ENCODE measurements at regions not wholly inside any gene's neighbourhood (a gene's known extent, or its start where the extent isn't known, plus 50 kb on each side); places are given as distances from the start of the nearest gene placed in this dataset.

DNA sequence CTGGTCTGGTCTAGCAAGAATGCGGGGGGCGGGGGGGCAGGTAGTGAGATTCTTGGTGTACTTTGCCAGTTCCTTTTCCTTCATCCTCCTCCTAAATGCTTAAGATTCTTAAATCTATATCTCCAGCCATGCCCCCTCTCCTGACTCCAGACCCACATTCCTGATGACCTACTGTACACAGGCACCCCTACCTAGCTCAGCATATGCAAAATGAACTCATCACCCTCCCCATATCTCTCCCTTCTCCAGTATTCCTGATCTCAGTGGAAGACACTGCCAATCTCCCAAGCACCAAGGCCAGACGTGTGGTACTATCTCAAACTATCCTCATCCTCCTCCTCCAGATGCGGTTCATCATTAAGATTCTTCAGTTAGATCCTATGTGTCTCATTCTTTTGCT lies 215.8 kb downstream of the SPTSSA start:
- no peak for DNase-seq (ENCODE audit: low read depth, low spot score)

DNA sequence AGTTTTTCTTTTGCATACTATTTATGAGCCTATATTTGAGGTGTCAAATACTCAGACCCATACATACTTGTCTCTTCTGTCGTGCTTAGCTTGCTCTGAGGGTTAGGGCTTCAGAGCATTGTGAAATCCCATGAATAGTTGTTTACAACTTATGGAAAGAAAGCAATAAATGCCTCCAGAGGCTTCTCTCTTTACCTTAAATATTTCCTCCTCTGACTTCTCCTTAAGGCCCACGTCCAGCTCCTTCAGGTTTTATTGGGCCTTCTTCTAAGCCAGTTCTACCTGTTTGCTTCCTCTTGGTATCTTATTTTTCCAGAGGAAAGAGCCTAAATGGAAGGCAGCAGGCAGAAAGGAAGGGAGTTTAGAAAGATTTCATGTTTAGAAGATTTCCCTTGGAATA lies 218.6 kb downstream of the SPTSSA start:
- DNase-seq (ENCODE audit: low read depth, low spot score), result no peak

DNA sequence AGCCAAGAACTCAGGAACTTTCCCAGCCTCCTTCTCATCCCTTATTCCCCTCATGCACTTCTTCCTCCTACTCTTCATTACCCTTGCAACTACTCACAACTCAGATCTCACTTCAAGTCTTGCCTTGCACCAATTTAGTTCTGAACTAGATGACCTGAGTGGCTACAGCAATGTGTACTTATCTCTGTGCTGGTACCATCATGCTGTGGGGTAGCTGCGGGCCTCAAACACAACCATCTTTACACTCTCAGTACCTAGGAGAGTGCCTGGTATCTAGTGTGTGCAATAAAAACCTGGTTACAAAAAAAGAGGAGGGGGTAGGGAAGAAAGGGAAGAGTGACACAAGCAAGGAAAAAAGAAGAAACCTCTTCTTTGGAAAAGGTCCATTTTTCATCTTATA lies 219.0 kb downstream of the SPTSSA start:
- no peak for DNase-seq (ENCODE audit: low read depth, low spot score)

DNA sequence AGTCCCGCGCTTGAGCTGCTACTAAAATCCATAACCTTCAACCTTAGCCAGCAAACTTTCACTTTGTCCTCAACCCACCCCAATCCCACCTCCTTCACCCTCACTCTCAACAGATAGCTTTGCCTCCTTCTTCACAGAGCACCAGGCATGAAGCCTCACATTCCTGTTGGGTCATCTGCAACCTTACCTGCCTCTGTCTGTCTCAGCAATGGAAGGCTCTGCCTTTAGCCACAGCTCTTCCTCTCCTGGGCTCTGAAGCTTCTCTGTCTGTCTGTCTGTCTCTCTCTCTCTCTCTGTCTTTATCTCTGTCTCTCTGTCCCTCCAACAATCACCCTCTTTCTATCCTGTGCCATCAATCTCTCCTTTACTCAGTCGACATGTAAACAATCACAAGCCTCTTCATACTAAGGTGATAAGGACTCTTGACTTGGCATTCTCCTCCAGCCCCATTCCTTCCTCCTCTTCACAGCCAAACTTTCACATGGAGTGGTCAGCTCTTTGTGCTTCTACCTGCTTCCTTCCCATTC lies 220.8 kb downstream of the SPTSSA start:
- no peak for DNase-seq (ENCODE audit: low read depth, low spot score)

DNA sequence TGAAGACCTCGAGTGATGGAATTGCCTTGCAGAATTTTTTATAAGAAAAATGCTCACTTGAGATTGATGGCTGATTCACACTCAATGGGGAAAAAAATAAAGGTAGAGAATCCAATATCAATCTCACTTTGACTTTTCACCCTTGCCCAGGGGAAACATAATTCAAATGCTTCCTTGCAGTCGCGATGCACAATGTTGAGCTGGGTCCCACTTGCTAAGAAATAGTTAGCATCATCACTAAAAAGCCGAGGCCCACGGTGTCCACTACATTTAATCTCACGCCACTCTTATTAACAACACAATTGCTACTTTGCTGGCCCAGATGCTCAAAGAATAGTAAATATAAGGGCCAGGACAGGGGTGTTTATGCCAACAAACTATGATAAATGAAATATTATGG lies 223.4 kb downstream of the SPTSSA start:
- DNase-seq (ENCODE audit: low read depth, low spot score), result no peak

DNA sequence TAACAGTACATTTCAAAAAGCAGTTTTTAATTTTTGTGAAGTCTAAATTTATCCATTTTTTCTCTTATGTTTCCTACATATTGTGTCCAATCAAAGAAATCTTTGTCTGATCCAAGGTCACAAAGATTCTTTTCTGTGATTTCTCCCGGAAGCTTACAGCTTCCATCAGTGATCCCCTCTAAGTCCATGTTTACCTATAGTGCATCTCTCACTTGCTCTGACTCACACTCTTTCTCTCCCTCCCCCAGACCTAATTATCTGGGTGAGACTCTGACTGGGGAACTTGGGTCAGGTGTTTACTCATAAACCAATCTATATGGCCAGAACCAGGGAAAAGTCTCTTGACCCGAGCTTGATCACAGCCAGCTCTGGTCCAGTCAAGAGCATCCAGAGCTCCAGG lies 224.4 kb downstream of the SPTSSA start:
- no peak for DNase-seq (ENCODE audit: low read depth, low spot score)

DNA sequence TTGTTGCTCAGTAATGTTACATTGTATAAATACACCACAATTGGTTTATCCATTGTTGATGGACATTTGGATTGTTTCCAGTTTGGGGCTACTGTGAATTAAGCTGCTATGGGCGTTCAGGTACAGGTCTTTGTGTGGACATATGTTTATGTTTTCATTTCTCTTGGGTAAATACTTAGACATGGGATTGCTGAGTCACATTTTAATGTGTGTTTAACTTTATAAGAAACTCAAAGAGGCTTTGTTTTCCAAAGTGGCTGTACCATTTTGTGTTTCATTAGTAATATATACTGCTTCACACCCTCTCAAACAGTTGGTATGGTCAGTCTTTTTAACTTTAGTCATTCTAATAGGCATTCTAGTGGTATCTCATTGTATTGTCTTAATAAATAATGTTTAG lies 225.0 kb downstream of the SPTSSA start:
- no peak for DNase-seq (ENCODE audit: low read depth, low spot score)

DNA sequence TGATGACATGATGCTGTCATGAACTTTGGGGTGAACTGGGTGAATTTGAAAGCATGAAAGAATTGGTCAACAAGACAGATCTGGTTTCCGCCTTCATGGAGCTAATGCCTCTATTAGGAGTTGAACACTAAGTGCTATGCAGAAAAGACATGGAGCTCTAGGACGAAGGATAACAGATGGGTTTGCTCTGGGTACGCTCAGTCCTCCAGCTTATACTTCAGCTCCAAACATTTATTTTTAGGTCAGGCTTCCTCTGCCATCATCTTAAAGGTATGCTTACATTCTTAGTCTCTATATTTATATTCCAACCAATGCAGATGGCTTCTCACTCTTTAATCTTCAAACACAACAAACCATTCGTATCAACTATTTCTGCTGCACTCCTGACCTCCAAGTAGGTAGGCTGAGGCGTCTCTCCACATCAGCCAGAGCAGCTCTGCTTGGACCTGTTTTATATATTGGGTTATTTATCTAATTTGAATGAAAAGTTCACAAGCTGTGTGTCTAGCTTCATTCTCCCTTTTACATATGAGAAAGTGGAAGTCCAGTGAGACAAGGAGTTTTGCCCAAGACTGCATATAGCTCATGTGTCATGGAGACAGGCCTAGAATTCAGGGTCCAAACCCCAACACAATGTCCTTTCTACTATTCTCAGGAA lies 226.3 kb downstream of the SPTSSA start:
- no peak for DNase-seq (ENCODE audit: low read depth, low spot score)

DNA sequence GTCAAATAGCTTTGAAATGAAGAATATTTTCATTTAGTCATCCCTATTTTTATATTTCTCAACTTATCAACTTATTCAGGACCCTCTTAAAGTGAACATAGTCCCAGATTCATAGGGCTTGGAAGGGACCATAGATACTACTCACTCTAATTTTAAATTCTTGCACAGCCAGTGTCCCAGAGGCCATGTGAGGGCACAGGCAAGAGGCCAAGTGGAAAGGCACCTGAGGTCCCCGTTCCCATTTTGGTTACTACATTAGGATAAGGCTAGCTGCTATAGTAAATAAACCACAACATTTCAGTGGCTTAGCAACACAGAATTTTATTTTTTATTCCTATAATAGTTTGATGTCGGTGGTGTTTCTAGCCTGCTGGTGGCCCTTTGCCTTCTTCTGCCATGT lies 227.8 kb downstream of the SPTSSA start:
- DNase-seq (ENCODE audit: low read depth, low spot score), result no peak

DNA sequence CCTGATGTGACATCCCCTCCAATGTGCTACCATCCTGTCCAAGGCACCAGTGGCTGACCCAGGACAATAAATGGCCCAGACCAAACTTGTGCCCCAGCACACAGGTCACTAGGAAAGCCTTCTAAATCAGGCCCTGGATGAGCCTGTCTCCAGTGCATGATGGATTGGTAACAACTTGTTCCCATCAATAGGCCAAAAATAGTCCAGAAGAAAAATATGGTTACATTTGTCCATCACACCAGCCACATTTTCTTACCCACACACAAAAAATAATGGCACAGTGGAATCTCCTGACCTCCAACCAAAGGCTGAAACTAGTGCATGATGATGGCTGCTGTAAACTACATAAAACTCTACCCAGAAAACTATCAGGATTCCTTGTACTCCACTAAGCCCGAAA lies 228.4 kb downstream of the SPTSSA start:
- no peak for DNase-seq (ENCODE audit: low read depth, low spot score)

DNA sequence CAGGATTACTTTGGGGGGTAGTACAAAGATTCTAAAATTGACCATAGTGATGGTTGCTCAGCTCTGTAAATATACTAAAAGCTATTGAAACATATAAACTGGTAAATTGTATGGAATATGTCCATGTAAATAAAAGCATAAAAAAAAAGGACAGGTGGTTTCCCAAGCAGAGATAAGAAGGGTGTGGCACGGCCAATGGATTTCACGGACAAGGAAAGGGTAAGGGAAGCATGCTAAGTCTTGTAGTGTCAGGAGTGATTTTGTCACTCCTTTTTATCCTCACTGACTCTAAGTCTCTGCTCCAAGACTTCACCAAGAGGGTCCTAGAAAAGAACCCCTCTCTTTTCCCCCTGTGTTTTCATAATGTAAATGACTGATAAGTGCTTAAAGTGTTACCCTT lies 229.2 kb downstream of the SPTSSA start:
- no peak for DNase-seq (ENCODE audit: low read depth, low spot score)

DNA sequence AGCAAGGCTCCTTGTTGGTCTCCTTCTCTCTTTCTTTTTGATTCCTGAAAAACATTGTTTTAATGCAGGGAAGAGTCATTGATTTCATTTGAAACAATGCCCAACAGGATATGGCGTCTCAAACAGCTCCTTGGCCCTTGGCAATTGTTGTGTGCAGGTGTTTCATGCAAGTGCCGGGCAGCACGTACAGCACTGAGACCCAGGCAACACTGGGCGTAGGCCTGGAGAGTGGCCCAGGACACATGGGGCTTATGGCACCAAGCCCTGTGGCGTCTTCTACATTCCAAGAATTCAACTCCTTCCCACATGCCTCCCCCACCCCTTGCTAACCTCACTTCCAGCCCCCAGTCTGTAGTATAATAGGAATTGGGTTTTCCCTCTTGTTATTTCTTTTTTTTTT lies 230.4 kb downstream of the SPTSSA start:
- no peak for DNase-seq (ENCODE audit: low read depth, low spot score)

DNA sequence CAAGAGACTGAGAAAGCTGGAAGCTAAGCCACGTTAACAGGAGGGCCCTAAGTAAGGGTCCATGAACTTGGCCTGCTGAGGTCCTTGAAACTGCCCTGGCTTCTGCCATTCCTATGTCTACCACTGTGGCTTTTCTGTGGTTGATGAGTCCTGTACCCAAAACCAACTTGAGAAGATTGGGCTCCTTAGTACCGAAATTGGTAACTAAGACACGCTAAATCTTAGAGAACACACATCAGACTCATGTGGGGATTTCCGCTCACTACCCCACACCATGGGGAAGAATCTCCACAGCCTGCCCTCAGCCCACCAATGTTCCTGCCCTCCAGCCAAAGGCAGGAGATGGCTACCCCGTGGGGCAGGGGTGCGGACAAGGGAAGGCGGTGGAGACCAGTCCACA lies 232.9 kb downstream of the SPTSSA start:
- no peak for DNase-seq (ENCODE audit: low read depth, low spot score)

DNA sequence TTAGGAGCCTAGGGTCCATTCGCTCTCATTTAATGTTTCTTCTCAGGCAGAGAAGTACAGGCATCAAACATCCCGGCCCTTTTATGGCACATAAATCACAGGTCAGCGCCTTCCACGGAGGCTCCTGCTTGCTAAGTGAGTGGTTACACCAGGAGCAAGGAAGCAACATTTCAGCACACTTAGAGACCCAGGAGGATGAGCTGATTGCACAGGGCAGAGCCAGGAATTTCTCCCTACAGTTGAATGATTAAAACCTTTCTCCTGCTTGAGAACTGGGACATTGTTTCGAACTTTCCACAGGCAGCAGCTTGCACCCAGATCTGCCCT lies 233.4 kb downstream of the SPTSSA start:
- no peak for DNase-seq (ENCODE audit: low read depth, low spot score)

DNA sequence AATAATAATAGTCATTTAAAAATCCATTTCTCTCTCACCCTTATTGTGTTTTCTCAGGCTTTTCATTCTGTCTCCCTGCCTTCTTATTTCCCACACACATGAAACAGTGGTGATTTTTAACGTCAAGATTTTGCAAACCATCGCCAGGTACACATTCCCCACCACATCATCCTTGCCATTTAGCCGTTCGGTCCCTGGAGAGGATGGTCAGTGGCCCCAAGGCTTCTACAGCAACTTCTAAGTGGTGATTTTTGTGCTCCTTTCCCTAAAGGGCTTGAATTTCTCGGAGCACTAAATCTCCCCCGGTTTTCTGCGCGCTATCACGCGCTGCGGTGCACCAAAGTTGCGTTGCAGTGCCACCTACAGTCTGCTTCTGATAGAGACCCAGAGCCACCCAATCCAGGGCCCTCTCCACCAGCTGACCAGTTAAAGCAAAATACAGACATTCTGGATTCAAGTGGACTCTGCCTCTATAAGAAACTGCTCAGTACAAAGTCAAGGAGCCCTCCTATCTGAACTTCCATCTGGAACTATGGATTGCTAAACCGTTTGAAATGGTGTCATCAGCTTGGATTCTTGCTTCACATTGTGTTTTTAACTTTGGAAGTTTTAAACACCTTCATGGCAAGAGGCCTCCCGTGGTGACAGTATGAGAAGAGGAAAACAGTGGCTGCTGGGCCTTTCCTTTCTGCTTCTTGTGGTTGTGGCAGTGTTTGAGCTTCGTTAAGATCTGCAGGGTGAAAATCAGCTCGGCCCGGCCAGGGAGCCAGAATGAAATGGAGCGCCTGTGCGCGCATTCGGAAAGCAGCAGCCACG lies 234.0 kb downstream of the SPTSSA start:
- no peak for DNase-seq (ENCODE audit: low read depth, low spot score)

DNA sequence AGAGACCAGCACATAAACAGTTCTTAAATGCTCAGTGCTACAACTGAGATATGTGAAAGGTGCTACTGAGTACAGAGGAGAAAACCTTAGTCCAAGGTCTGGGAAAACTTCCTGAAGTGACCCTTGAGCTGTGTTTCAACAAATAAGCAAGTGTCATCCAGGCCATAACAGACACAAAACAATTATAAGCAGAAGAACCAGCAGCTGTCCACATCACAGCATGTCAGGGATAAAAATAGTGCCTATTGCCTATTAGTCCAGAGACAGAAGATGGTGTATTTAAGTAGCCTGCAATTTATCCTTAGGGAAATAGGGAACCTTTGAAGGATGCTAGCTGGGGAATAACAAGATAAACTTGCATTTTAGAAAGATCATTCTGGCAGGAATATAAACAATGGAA lies 237.8 kb downstream of the SPTSSA start:
- DNase-seq (ENCODE audit: low read depth, low spot score), result no peak

DNA sequence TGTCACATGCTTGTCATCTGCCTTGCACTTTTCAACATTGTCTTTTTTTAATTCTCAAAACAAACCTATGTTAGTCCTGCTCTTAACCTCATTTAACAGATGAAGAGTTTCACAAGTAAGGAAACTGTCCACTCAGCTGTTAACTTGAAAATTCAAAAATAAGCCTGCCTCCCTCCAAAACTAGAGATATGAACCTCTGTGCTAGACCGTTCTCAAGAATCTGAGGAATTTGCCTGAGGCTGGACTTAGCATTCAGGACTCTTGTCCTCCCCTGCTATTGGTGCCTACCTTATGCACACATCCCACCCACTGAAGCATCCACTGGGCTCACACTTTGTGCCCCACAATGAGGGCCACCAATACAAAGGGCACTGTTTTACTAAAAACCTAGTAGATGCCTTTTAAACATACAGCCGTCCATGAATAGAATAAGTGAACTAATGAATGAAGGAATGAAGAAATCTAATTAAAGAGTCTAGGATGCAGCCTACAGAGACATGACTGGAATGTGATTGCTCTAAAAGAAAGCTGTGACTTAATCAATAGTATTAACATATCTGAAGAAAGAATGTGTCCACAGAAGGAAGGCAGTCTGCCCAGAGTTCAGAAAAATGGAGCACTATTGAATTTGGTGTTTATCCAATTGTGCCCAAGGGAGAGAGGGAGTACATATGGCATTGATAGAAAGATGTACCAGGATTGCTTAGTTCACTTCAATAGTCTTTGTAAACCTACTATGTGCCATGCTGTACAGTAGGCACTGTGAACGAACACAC lies 238.5 kb downstream of the SPTSSA start:
- DNase-seq (ENCODE audit: low read depth, low spot score), result no peak

DNA sequence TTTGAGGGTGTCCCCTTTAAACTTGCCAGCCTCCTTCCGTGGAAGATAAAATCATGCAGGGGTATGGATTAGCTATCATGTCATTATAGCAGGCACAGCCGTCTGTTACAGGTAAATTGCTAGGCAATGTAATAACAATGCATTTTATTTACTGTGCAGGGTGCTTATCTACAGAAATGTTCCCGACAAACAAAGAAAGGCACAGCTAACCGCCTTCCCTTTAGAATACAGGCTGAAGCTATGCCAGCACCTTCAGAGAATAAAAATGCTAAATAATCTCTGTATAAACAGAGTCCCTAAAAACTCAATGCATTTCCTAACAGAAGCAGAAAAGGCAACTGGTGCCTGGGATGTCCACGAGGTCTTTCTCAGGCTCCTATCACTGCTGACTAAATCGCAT lies 239.2 kb downstream of the SPTSSA start:
- DNase-seq (ENCODE audit: low read depth, low spot score), result no peak

DNA sequence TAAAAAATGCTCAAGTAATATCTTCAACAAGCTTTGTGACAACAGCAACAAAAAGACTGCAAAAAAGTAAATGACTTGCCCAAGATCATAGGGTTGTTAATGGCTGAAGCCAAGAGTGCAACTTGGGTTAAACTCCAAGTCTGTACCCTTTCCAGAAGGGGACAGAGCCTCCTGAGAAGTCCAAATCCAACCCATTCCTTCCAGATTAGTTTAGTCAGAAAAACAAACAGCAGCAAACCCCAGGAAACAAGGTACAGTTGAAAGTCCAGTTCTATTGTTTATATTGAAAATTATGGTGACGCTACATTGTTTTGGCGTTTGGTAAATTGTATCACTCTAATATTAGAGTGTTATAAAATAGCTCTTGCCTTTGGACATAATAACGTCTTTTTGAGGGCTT lies 239.9 kb downstream of the SPTSSA start:
- no peak for DNase-seq (ENCODE audit: low read depth, low spot score)

DNA sequence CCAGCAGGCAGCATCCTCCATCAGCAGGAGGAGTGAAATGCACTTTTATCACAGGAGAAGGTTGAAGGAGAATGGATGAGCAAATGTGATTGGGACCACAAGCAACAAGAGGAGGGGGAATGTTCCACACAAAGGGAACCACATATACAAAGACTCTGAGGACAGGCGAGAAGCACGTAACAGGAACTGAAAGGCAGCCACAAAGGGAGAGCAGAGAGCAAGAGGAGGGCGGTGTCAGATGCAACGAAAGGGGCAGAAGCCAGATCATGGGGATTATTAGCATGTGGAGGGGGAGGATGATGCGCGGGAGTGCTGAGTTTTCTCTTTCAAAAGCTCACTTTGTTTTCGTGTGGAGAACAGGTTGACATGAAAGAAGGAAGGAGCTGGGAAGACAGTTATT lies 241.1 kb downstream of the SPTSSA start:
- no peak for DNase-seq (ENCODE audit: low read depth, low spot score)

DNA sequence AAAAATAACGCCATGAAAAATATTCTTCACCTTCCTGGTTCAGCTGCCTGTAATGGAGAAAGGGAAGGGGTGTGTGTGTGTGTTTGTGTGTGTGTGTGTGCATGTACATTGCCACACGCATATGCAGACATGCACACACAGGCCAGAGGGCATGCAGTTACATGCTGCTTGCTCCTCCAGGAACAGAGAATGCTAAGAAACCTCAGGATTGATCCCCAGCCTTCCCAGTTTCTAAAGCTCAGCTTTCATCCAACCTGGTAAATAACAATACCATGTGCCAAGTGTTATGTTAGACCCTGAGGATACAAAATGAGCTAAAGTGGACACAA lies 241.7 kb downstream of the SPTSSA start:
- no peak for DNase-seq (ENCODE audit: low read depth, low spot score)

DNA sequence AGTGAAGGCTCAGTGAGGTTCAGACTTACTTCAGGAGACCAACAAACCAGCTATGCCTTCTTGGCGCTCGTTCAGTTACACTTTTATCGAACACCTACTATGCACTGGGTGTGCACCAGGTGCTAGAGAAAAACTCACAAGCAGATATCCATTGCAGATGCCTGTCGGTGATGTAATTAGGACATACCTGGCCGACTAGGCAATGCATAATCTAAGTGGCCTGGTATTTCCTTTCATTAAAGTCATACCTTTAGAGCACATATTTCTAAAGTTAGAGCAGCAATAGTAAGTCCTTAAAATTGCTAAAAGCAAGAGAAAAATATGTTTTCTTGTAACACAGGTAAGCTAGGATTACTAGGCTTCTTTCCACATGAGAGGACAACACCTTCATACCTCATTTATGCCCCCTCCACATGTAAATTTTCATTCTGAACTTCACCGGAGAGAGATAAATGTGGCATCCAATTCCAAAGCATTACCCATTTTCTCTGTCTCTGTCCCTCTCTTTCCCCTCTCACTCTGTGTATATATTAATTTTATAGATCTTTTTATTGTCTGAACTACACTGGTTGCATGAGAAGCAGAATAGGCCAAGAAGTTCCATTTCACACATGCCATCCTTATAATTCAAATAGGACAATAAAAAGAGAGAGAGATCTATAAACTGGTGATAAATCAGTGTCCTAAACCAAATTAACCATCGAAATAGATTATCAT lies 242.2 kb downstream of the SPTSSA start:
- no peak for DNase-seq (ENCODE audit: low read depth, low spot score)
